Islet of Langerhans (tissue), 1 donor: ENCODE measurements at regions not wholly inside any gene's neighbourhood (a gene's known extent, or its start where the extent isn't known, plus 50 kb on each side); places are given as distances from the start of the nearest gene placed in this dataset.
"Not testable (repeated sequence)": the region's sequence is repeated elsewhere in the genome, so short reads cannot be mapped to it uniquely, and the experiment has no call there.

ENCODE experiments used
- FAIRE-seq: peaks from one replicate; lab custom pipeline; 2011; peaks lifted over from hg19 to GRCh38; lab: Jason Lieb, UNC

DNA sequence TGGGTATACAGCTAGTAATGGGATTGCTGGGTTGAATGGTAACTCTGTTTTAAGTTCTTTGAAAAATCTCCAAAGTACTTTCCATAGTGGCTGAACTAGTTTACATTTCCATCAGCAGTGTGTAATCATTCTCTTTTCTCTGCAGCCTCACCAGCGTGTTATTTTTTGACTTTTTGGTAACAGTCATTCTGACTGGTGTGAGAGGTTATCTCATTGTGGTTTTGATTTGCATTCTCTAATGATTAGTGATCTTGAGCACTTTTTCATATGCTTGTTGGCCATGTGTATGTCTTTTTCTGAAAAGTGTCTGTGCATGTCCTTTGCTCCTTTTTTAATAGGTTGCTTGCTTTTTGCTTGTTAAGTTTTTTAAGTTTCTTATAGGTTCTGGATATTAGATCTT is 194.2 kb upstream of the PHACTR1 start:
- FAIRE-seq, result no peak

DNA sequence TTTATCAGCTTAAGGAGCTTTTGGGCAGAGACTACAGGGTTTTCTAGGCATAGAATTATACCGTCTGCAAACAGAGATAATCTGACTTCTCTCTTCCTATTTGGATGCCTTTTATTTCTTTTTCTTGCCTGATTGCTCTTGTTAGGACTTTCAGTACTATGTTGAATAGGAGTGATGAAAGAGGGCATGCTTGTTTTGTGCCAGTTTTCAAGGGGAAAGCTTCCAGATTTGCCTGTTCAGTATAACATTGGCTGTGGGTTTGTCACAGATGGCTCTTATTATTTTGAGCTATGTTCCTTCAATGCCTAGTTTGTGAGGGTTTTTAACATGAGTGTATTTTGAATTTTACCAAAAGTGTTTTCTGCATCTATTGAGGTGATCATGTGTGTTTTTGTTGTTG is 192.8 kb upstream of the PHACTR1 start:
- FAIRE-seq, result no peak

DNA sequence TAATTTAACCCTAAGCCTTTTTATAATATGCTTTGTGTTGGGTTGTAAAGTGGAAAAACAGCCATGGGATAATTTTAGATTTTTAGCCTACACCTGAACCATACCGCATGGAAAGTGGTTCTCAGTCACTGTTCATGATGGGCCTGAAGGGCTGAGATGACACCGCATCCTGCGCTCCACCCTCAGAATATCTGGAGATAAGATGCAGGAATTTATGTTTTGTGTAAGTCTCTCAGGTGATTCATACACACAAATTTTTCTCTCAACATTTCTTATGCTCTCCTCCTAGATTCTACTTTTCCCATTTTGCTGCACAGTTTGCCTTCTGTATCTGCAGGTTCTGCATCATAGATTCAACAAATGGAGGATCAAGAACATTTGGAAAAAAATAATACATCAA is 191.3 kb upstream of the PHACTR1 start:
- no peak for FAIRE-seq

DNA sequence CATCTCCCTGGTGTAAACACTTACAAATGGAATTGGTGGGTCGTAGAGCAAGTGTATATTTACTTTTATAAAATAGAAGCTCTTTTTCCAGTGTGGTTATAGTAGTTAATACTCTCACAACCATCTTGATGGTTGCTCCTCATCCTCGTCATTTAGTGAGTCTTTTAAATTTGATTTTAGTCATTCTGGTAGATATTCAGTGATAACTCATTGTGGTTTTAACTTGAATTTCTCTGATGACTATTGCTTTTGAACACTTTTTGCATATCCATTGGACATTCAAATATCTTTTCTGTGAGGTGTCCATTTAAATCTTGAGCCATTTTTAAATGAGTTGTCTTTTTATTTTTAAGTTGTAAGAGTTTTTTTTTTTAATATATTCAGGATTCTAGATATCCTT is 189.2 kb upstream of the PHACTR1 start:
- no peak for FAIRE-seq

DNA sequence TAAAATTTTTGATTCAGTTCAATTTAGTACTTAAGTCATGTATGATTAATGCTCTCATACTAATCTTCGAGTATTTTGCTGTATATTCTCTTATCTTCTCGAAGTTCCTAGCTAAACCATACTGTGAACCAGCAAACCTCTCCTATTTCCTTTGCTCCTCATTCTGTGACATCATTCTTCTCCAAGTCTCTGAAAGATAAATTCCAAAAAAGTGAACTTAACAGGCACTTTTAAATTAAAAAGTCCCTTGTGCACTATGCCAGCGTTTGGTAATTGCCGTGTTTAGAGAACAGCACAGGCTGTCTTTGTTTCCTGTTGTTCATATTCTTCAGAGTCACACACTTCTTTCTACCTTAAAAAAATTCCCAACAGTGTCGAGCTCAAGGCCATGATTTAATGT is 188.4 kb upstream of the PHACTR1 start:
- no peak for FAIRE-seq

DNA sequence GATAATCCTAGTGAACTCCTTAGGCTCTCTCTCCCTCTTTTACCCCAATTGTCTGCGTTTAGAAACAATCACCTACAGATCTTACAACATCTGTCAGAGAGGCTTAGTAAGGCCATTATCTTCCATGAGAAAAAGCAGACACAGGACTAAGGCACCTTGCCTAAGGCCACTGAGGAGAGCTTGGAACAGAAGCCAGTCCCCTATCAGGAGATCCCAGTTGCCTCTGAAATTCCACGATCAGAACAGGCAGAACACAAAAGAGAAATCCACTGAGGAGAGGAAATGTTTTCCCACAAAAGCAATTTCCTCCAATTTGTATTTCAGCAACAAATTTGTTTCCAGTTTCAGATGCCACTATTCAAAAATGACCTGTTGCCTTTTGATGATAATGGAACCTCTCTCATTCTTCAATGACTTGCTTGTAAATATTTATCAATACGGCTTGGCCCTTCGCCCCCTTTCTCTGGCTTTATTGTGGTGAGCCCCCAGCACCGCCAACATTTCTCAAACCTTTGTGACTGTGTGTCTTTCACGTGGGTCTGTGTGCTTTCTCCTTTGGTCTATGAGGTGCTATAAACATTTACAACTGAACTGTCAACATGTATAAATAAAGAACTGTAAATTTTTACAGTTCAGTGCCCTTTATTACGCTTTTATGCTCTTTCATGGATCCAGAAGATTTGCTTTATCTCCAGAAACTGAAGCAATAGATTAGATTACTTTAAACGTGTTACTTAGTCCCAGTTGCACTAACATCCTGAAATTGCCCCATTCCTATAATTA is 187.8 kb upstream of the PHACTR1 start:
- no peak for FAIRE-seq

DNA sequence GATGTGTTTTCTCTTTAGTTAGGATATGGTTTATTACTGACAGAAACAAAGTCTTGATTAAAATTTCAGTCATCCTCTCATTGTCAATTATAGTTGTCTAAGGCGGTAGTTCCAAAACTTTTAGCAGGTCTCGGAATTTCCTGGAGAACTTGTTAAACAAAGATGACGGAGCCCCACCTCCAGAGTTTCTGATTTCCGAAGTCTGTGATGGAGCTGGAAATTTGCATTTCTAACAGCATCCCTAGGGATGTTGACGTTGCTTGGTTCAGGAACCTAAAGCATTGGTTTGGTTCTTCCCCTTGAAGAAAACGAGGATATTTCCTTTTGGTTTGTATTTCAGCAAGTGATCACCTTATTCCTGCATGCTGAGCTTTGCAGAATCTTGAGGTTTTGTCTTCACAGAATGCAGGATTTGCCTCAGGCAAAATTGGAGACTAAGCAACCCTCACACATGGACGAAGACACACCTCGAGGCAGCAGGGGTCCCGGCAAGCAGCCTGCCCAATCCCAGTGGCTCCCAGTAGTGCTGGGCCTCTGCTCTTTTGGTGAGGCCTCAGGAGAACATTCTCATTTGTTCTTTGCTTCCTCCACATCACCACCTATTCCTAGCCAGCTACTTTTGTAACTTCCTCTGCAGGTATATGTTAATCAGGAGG is 187.1 kb upstream of the PHACTR1 start:
- no peak for FAIRE-seq

DNA sequence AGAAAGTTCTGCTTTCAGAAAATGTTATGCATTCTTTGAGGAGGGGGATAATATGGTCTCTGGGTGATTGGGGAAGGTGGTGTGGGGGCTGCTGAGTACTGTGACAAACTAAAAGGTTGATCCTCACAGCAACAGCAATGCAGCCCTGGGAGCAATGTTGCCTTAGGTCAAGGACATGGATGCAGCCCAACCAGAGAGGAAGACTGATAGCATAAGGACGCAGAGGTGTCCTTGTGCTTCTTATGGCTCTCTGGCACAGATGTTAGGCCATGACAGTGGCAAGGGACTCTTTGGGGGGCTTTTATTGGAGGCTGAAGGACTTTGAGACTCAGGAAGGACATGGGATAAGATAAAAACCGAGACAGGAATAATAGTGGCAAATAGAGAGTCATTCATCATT is 186.2 kb upstream of the PHACTR1 start:
- no peak for FAIRE-seq

DNA sequence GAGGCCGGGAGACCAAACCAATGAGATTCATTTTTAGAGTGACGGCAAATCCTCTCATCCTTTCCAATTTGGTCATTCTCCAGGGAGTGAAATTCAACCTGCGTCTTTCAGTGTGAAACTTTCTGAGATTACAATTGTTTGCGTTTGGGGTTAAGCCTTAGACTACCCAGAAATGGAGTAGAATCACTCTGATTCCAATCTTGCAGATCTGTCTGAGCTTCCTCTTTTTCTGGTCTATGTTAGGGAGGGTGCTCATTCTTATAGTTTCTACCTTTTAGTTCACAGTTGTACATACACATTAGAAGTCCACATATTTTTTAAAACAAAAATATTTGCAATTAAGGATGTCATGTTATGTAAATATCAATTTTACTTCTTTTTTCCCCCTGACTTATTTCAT is 183.0 kb upstream of the PHACTR1 start:
- FAIRE-seq, result no peak

DNA sequence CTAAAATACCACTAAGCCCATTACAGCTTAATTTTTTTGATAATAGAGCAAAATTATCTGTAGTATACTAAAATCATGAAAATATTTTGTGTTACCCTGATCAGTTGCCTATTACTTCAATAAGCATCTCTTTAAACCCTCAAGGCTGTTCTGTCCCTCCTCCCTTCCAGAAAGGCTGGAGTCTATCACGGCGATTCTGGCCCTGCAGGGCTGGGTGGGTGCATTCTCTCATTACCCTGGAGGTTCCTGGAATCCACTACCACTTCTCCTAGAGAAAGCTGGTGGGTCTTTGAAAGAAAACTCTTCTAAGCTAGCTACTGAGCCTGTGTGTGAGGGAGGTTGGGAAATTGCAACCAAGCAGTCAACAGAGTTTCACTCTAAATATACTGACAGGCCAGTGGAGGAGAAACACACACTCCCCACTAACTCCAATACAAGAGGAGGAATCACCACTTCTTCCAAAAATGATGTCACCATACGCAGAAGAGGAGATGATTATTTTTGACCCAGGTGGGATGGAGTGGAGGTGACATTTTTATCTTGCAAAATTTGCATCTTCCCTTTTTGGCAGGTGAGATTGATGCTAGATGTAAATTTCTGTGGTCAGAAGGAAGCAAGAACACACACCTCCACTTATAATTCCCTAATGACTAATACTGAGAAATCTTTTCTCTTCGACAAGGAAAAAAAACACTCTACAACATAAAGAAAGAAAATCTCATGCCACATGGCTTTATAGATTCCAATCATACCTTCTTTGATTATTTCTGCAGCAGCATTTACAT is 182.3 kb upstream of the PHACTR1 start:
- FAIRE-seq, result no peak

DNA sequence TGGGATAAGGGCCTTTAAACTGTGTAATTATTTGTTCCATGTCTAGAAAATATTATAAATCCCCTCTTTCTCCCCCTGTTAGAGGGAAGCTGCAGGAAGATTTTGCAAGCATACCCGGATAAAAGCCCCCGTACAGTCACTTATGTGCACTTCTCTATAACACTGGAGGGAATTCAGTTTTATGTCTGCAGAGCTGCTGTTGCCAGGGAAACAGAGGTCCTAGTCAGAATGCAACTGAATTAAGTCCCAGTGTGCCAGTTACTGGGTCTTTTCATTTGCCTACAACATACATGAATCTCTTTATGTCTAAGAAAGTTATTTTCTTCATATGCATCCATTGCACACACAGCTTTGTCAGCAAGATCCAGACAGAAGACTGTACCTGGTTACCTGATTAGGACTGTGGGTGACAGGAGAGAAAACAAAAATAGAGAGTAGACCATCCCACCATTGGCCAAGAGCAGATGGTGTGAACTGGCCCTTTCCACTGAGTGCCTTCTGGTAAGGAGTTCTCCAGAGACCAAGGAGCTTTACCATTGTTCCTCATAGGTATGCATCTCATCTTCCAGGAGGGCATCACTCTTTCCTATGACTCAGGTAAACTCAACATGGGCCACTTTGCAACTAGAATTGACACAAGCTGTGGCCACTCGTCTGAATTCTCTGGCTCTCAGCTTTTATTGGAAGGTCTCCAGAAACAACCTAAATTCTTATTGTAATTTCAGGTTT is 180.8 kb upstream of the PHACTR1 start:
- no peak for FAIRE-seq

DNA sequence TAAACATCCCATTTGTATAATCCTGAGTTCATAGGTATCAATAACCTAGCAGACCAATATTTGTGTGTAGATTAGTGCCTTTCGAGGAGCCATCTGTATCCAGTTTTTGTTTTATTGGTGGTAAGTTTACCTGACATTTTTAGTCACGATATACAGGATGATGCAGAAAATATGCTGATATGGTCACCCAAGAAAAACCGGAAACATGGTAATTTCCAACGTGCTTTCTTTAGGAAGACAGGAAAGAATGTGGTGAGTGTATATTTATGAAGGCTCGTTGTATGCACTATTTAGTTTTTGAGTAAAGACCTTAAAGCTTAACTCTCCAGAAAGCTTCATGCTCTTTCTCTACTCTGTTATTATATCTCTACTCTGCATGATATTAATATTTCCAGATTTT is 180.2 kb upstream of the PHACTR1 start:
- no peak for FAIRE-seq

DNA sequence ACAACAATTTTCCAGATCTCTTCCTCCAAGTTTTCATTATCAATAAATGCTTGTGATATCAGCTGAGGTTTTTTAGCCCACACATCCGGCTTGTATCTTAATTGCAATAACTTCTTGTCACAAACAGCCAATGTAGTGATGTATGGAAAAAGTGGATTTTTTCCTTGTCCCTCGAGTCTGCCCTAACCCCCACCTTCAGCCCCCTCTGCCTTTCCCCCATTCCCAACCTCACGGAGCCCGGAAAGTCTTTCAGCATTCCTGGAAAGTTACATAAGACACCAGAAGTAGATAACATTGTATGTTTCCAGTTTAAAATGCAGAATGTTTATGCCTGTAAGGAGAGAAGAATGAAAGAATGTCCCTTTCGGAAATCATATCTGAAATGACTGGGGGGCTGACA is 179.2 kb upstream of the PHACTR1 start:
- FAIRE-seq, result no peak

DNA sequence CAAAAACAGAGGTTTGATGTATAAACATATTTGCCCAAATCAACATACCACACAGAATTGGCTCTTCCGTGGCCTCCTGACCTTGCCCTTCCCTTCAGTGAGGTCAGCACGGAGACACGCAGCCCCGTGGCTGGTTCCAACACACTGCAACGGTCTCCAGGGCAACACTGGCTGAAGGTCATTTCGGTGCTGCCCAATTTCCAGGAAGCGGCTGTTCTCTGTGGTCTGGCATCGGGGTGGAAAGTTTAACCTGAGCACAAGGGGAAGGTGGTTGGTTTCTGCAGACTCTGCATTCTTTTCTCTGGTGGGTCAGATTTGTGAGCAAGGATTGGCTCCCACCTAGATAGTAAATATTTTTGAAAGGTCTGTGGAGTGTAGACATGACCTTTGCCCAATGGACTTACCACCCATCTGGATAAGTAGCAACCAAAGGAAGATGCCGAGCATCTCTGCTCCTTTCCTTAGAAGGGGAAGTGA is 177.6 kb upstream of the PHACTR1 start:
- FAIRE-seq, result no peak

DNA sequence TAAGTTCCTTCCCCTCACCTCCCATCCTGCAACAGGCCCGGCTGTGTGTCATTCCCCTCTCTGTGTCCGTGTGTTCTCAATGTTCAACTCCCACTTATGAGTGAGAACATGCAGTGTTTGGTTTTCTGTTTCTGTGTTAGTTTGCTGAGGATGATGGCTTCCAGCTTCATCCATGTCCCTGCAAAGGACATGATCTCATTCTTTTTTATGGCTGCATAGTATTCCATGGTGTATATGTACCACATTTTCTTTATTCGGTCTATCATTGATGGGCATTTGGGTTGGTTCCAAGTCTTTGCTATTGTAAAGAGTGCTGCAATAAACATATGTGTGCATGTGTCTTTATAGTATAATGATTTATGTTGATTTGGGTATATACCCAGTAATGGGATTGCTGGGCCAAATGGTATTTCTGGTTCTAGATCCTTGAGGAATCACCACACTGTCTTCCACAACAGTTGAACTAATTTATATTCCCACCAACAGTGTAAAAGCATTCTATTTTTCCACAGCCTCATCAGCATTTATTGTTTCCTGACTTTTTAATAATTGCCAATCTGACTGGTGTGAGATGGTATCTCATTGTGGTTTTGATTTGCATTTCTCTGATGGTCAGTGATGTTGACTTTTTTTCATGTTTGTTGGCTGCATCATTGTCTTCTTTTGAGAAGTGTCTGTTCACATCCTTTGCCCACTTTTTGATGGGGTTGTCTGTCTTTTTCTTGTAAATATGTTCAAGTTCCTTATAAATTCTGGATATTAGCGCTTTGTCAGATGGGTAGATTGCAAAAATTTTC is 174.1 kb upstream of the PHACTR1 start:
- FAIRE-seq, result not testable (repeated sequence)

DNA sequence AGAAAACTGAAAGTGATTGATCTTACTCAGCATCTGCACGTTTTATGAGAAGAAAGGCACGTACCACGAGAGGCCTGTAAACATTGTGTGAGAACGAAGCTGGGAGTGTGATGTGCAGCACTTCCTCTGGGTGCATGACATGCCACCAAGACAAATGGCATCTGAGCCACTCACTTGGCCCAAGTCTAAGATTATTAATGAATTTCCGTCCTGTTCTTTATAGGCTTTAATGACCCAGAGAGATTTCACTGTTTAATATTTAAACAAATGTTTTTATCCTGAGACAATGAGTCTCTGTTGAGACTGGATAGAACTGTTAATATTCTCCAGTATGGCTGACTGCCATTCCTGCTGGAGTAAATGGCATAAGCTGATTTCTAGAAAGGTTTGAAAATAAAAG is 172.6 kb upstream of the PHACTR1 start:
- FAIRE-seq, result no peak

DNA sequence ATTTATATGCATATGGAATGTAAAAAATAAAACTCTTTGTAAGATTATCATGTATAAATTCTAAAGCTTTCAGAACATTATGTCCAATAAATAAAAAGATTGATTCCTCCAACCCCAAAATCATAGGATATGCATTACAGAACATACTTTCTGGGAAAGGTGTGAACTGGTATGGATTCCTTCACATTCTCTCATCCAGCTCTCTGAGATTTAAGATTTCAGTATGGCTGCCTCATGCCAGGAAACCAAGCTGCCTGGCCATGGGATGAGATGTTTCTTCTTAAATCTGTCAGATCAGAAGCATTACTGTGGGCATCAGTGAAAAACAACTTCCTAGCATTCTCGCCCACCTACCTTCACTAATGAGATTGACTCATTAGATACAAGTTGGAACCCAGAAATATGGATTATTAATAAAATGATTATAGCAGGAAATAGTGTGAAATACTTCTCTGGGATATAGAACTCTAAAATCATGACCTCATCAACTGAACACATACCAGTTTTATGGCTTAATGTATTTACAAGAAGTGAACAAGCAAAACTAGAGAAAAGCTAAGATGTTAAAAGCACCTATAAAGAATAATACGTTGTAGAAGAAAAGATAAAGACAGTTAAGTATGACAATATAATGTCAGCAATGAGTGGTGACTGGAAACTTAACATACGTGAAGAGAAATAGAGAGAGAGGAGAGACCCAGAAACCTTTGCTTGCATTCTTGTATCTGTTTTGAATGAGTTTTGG is 171.6 kb upstream of the PHACTR1 start:
- FAIRE-seq, result no peak

DNA sequence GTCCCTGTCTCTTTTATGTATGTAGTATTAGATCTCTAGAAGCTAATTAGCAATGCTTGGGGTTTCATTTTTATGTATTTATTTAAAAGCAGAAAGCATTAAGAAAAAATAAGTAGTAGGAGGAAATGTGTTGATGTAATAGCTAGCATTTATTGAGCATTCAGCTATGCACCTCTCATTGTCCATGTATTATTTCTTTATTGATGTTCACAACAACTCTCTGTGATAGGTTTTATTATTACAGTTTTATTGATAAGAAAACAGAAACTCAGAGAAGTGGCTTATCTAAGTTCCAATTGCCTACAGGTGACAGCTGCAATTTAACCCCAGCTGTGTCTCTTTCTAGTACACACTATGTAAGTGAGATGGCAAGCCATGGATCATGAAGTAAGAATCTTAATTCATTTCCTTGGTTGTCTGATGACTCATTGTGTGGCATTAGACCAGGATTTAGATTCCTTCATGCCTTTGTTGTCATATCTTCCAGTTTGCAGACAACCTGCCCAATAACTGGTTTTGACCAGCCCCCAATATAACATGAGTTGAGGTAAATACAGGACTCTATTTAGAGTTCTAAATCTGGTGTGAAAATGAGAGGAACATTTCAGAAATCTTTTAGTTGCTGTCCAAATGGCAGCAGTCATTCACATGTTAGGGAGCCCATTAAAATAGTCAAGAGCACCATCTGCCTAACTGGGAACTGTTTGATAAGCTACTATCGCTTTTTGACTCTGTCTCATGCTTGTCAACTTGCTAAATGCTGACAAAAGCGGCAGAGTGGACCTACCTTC is 170.8 kb upstream of the PHACTR1 start:
- FAIRE-seq, result no peak

DNA sequence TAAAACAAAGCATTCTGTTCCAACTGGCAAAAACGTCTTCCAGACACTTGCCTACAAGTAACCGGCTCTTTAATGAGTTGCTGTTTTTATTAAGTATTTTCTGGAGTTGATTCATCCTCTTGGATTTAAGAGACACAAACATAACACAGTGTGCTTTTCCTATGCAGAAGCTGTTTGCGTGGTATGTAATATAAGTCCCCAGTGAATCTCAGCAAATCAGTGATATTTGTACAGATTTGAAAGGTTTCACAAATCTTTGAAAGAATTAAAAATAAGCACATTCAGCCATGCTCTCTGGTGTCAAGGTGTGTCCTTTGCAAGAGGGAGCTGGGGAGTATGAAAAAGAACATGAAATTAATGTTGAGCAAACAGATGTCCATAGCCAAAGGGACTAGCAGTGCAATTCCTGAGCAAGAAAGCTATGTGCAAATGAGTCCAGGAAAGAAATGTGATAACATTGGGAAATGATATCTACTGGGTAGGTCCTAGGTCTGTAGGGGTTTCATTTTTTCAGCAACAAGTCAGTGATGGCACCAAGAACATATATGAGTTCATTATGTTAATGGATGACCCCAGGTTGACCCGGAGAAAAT is 170.1 kb upstream of the PHACTR1 start:
- FAIRE-seq, result no peak

DNA sequence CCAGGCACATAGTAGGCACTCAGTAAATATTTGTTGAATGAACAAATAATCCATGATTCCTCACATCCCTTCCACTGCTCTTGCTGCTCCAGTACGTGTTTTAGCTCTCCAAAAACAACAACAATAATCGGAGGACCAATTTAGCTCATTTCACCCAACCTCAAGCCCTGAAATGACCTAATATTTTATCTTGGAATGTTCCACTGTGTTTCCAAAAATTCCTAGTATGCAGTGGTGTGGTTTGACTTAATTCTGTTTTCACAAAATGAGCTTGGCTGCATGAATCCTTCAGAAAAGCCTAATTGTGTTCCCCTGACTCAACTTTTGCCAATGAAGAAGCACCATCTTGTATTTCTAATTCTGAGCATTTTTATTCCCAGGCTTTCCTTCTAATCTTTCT is 168.0 kb upstream of the PHACTR1 start:
- no peak for FAIRE-seq
